ENCODE measurements at regions not wholly inside any gene's neighbourhood (a gene's known extent, or its start where the extent isn't known, plus 50 kb on each side); places are given as distances from the start of the nearest gene placed in this dataset.

DNA sequence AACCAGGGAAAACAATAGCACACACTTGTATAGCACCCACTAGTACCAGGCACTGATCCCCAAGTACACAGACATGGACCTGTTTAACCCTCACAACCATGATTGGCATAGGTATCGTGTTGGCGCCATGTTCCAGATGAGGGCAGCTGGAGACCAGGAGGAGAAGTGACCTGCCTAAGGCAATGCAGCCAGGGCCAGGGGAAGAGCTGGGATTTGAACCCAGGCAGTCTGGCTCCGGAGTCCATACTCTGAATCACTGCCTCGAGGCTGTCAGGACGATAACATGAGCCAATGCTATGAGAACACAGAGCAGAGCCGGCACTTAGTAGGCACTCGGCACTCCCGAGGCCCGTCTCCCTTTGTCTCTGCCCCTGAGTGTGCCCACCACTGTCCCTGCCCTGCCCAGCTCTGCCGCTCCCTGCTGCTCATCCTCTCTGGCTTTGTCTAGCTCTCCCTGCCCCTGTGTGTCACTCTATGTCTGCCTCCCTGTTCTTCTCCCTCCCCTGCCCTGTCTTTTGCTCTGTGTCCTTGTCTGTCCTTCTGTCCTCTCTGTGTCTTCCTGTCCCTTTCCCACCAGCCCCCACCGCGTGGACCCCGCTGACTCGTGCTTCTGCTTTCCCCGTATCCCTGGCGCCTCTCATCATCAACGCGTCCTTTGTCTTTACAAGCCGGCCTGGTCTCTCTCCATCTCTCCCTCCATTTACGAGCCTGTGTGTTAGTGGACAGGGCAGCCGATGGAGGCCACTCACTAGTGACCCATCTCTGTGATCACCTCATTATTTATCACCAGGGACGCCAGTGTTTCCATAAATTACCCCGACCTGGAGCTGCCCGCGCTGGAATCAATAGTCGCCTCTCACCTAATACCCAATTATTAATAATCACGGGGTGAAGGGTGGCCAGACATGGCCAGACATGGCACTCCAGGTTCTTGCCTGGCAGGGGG, 99.4 kb upstream of the MVB12B start:
- TF ChIP-seq, protein P1, sequence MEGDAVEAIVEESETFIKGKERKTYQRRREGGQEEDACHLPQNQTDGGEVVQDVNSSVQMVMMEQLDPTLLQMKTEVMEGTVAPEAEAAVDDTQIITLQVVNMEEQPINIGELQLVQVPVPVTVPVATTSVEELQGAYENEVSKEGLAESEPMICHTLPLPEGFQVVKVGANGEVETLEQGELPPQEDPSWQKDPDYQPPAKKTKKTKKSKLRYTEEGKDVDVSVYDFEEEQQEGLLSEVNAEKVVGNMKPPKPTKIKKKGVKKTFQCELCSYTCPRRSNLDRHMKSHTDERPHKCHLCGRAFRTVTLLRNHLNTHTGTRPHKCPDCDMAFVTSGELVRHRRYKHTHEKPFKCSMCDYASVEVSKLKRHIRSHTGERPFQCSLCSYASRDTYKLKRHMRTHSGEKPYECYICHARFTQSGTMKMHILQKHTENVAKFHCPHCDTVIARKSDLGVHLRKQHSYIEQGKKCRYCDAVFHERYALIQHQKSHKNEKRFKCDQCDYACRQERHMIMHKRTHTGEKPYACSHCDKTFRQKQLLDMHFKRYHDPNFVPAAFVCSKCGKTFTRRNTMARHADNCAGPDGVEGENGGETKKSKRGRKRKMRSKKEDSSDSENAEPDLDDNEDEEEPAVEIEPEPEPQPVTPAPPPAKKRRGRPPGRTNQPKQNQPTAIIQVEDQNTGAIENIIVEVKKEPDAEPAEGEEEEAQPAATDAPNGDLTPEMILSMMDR (IDR thresholded peaks at IDR 0.05): no peak
- no peak for TF ChIP-seq POLR2A (IDR thresholded peaks at IDR 0.05)
